ENCODE measurements at regions not wholly inside any gene's neighbourhood (a gene's known extent, or its start where the extent isn't known, plus 50 kb on each side); places are given as distances from the start of the nearest gene placed in this dataset.
"Not testable (repeated sequence)": the region's sequence is repeated elsewhere in the genome, so short reads cannot be mapped to it uniquely, and the experiment has no call there.

DNA sequence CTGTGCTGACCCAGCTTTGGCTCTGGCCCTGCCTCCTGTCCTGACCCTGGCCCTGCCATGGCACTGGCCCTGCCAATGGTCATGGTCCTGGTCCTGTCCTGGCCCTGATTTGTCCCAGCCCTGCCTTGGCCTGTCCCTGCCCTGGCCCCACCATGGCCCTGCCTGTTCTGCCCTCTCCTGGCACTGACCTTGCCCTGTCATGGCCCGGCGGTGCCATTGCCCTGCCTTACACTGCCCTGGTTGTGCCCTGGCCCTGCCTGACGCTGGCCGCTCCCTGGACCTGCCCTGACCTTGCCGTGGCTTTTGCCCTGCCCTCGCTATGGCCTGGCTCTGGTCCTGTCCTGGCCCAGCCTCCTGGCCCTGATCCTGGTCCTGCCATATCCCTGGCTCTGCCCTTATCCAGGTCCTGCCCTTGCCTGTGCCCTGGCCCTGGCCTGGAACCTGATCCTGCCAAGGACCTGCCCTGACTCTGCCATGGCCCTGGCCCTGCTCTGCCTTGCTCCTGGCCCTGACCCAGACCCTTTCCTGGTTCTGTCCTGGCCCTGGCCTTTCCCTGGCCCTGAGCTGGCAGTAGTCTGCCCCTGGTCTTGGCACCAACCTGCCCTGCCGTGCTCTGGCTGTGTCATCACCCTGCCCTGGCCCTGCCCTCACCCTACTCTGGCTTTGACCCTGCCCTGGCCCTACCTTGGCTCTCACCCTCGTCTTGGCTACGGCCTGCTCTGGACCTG is 225.5 kb downstream of the LIPI start:
- not testable (repeated sequence) for H3K27me3 Mint-ChIP-seq (ENCODE audit: low read depth); H3K4me1 Mint-ChIP-seq; H3K27ac Mint-ChIP-seq; H3K4me3 Mint-ChIP-seq; H3K36me3 Mint-ChIP-seq (ENCODE audit: low read depth)
- H3K9me3 Mint-ChIP-seq: peaks cover 22% of the 10 kb centered on the region

DNA sequence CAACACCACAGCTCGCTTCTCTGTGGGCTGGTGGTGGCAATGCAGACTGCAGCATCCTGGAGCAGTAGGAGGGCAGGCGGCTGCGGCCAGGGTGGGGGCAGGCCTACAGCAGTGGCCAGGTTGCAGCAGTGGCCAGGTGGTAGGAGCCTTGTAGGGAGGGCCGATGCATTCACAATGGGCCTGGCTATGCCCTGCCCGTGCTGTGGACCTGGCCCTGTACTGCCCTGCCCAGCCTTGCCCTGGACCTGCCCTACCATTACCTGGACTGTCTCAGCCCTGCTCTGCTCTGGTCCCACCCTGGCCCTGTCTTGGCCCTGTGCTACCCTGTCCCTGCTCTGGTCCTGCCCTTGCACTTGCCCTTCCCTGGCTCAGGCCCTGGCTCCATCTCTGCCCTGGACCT is 226.0 kb downstream of the LIPI start:
- peaks cover 22% of the 10 kb centered on the region for H3K9me3 Mint-ChIP-seq
- not testable (repeated sequence) for H3K4me1 Mint-ChIP-seq; H3K36me3 Mint-ChIP-seq (ENCODE audit: low read depth); H3K27ac Mint-ChIP-seq; H3K4me3 Mint-ChIP-seq; H3K27me3 Mint-ChIP-seq (ENCODE audit: low read depth)

DNA sequence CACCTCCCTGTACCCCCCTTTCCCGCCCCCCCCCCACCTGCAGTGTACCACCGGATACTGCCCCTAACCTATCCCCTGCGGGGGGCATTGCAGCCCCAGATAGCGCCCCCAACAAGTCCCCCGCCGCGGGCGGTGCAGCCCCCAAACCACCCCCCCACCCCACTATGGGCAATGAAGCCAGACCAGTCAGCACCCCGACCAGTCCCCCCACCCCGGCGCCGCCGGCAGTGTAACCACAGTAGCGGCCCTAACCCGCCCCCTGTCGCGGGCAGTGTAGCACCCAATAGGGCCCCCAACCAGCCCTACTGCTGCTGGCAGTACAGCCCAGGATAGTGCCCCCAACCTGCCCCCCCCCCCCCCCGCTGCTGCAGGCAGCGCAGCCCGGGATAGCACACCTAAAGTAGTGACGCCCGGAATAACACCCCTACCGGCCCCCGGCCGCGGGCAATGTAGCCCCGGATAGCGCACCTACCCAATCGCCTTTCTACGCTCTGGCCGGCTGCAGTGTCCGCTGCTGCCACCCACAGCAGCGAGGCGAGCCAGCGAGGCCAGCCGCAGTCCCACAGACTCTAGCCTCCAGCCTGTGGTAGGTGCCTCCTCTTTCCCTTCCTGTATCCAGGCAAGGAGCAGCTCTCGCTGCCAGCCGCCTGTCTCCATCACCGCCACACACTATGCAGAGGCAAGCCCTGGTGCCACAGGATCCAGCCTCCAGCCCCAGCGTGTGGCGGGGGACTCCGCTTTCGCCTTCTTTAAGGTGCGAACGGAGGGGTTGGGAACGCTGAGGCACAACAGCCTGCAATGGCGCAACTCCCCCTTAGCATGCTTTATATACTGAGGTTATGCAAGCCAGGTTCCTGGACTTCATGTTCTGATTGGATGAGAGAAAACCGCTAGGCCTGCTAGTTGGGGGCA is 229.3 kb downstream of the LIPI start:
- H3K9me3 Mint-ChIP-seq: peaks cover 16% of the 10 kb centered on the region
- H3K4me3 Mint-ChIP-seq; H3K36me3 Mint-ChIP-seq (ENCODE audit: low read depth); H3K27me3 Mint-ChIP-seq (ENCODE audit: low read depth); H3K27ac Mint-ChIP-seq; H3K4me1 Mint-ChIP-seq: not testable (repeated sequence)

DNA sequence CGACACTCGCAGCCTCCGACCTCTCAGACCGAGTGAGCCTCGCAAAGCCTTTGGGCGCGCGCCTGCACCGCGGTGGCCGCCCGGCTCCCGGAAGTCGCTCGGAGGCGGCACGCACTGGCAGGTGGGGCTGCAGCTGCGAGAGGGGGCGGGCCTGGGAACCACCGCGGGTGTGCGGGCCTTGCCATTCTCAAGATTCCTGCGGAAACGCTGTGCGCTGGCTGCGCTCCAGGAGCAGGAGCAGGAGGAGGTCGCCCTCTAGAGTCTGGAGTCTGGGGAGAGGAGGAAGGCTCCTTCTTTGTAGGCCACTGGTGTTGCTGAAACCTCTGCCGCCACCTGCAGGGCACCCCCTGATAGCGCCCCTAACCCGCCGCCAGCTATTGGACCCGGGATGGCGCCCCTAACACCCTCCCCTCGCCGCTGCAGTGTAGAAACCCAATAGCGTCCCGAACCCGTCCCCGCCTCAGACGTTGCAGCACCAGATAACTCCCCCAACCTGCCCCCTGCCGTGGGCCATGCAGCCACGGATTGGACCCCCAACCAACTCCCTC is 230.6 kb downstream of the LIPI start:
- not testable (repeated sequence) for H3K4me3 Mint-ChIP-seq; H3K4me1 Mint-ChIP-seq; H3K27ac Mint-ChIP-seq; H3K36me3 Mint-ChIP-seq (ENCODE audit: low read depth); H3K27me3 Mint-ChIP-seq (ENCODE audit: low read depth)
- peaks cover 11% of the 10 kb centered on the region for H3K9me3 Mint-ChIP-seq

DNA sequence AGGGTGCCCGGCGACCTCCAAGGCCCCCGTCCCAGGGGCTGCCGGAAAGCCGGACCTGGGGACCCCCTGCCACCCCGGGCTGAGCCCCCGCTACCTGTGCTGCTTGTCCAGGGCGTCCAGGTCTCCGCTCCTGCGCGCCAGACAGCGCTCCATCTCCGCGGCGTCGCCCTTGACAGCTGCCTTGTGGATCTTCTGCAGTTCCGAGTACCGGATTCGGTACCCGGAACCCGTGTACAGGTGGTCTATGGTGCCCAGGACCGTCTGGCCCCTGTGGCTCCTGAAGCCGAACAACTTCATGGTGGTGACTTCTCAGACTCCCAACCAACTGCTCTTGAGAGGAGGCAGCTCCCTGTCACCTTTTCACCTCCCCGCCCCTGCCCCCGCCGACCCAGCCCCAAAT is 231.1 kb downstream of the LIPI start:
- peaks cover 13% of the 10 kb centered on the region for H3K9me3 Mint-ChIP-seq
- H3K27me3 Mint-ChIP-seq (ENCODE audit: low read depth); H3K4me3 Mint-ChIP-seq; H3K27ac Mint-ChIP-seq; H3K36me3 Mint-ChIP-seq (ENCODE audit: low read depth); H3K4me1 Mint-ChIP-seq: not testable (repeated sequence)

DNA sequence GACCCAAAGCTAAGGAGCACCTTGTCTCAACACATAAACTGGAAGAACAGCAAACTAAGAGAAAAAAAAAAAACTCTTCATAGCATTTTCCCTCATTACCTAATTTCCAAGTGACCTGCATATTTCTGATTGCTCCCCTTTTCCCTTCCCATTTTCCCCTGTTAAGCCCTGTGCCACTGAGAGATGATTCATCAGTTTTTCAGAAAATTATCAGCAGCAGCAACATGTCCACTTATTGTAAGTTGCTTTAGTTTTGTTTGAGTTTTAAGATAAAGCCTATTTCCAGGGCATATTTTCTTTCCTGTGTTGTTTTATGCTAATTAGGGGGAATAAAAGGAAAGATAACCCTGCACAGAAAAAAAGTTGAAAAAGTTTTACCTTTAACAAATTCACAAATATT is 236.2 kb downstream of the LIPI start:
- not testable (repeated sequence) for H3K4me1 Mint-ChIP-seq; H3K9me3 Mint-ChIP-seq; H3K27me3 Mint-ChIP-seq (ENCODE audit: low read depth); H3K4me3 Mint-ChIP-seq; H3K36me3 Mint-ChIP-seq (ENCODE audit: low read depth); H3K27ac Mint-ChIP-seq

DNA sequence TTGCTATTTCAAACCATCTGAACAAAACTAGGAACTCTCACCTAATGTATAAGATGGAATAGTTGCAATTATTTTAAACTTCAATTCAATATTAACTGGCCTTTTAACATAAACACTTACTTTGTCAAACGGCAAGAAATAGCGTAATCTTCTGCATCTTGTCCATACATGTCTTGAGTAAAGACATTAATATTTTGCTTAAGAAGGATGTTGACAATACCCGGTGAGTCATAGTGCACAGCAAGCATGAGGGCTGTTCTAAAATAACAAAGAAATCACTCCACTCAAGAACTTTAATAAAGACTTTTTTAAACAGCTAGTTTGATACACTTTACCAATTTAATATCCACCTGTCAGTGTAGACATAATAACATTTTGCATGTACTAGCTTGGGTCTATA is 240.9 kb downstream of the LIPI start:
- H3K27ac Mint-ChIP-seq; H3K36me3 Mint-ChIP-seq (ENCODE audit: low read depth); H3K4me3 Mint-ChIP-seq; H3K27me3 Mint-ChIP-seq (ENCODE audit: low read depth); H3K4me1 Mint-ChIP-seq: not testable (repeated sequence)
- peaks cover 12% of the 10 kb centered on the region for H3K9me3 Mint-ChIP-seq

DNA sequence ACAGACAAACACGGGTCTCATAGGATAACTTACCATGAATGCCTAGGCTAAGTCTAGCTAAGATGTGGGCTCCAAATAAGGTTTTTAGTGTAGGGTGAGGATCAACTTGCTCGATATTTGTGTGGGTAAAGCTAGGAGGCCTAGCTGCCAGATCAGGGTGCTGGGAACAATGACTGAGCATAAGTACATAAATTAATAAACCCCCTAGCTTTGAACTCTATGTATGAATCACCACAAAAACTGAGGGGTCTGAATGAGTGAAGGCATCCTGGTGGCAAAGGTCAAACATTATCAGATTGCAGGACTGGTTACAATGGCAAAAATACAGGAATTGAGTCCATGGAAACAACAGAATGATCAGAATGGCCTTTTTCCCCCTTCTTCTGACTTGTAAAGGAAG is 241.8 kb downstream of the LIPI start:
- not testable (repeated sequence) for H3K4me3 Mint-ChIP-seq; H3K4me1 Mint-ChIP-seq; H3K9me3 Mint-ChIP-seq; H3K27me3 Mint-ChIP-seq (ENCODE audit: low read depth); H3K36me3 Mint-ChIP-seq (ENCODE audit: low read depth); H3K27ac Mint-ChIP-seq

DNA sequence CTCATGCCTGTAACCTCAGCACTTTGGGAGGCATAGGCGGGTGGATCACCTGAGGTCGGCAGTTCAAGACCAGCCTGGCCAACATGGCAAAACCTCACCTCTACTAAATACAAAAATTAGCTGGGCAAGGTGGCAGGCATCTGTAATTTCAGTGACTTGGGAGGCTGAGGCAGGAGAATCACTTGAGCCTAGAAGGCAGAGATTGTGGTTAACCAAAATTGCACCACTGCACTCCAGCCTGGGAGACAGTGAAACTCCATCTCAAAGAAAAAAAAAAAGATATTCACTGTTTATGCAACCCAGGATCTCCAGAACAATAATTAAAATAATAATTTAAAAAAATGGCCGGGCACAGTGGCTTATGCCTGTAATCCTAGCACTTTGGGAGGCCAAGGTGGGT is 247.5 kb downstream of the LIPI start:
- peaks cover 12% of the 10 kb centered on the region for H3K9me3 Mint-ChIP-seq
- not testable (repeated sequence) for H3K36me3 Mint-ChIP-seq (ENCODE audit: low read depth); H3K27ac Mint-ChIP-seq; H3K4me3 Mint-ChIP-seq; H3K27me3 Mint-ChIP-seq (ENCODE audit: low read depth); H3K4me1 Mint-ChIP-seq

DNA sequence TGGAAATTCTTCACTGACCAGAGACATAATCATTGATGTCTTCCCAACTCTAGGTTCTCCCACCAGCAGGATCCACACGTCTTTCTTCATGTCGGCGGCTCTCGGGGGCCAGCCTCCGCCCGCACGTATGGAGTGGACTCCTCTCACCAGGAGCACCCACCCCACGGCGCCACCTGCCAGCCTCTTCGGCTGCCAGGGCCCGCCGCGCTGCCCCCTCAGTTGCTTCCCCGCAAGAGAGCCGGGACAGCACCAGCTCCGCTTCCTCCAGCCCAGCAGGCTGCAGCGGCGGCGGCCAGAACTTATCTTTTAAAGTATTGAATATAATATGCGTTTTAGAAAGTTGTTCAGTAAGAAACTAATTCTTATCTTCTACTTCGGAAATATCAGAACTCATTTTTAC is 273.5 kb downstream of the LIPI start:
- TF ChIP-seq, protein P1, sequence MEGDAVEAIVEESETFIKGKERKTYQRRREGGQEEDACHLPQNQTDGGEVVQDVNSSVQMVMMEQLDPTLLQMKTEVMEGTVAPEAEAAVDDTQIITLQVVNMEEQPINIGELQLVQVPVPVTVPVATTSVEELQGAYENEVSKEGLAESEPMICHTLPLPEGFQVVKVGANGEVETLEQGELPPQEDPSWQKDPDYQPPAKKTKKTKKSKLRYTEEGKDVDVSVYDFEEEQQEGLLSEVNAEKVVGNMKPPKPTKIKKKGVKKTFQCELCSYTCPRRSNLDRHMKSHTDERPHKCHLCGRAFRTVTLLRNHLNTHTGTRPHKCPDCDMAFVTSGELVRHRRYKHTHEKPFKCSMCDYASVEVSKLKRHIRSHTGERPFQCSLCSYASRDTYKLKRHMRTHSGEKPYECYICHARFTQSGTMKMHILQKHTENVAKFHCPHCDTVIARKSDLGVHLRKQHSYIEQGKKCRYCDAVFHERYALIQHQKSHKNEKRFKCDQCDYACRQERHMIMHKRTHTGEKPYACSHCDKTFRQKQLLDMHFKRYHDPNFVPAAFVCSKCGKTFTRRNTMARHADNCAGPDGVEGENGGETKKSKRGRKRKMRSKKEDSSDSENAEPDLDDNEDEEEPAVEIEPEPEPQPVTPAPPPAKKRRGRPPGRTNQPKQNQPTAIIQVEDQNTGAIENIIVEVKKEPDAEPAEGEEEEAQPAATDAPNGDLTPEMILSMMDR (IDR thresholded peaks at IDR 0.05; ENCODE audit: unreplicated experiment in 3 of 3): no peak
- Mint-ChIP-seq H3K4me3 (no peak overlapping the region), H3K36me3 (ENCODE audit: low read depth) (no peaks in the 10 kb centered on the region), H3K9me3 (peaks cover 18% of the 10 kb centered on the region), H3K27me3 (ENCODE audit: low read depth) (no peaks in the 10 kb centered on the region), H3K4me1 (no peaks in the 10 kb centered on the region), H3K27ac (no peak overlapping the region)

DNA sequence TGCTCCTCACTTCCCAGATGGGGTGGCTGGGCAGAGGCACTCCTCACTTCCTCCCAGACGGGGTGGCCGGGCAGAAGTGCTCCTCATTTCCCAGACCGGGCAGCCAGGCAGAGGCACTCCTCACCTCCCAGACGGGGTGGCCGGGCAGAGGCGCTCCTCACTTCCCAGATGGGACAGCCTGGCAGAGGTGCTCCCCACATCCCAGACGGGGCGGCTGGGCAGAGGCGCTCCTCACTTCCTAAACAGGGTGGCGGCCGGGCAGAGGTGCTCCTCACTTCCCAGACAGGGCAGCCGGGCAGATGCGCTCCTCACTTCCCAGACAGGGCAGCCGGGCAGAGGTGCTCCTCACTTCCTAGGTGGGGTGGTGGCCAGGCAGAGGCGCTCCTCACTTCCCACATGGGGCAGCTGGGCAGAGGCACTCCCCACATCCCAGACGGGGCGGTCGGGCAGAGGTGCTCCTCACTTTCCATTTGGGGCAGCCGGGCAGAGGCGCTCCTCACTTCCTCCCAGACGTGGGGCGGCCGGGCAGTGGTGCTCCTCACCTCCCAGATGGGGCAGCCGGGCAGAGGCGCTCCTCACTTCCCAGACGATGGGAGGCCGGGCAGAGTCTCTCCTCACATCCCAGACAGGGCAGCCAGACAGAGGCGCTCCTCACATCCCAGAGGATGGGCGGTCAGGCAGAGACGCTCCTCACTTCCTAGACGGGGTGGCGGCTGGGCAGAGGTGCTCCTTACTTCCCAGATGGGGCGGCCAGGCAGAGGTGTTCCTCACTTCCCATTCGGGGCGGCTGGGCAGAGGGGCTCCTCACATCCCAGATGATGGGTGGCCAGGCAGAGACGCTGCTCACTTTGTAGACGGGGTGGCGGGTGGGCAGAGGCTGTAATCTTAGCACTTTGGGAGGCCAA is 274.5 kb downstream of the LIPI start:
- H3K9me3 Mint-ChIP-seq: peaks cover 18% of the 10 kb centered on the region
- H3K36me3 Mint-ChIP-seq (ENCODE audit: low read depth); H3K4me3 Mint-ChIP-seq; H3K27me3 Mint-ChIP-seq (ENCODE audit: low read depth); H3K4me1 Mint-ChIP-seq; H3K27ac Mint-ChIP-seq: not testable (repeated sequence)

DNA sequence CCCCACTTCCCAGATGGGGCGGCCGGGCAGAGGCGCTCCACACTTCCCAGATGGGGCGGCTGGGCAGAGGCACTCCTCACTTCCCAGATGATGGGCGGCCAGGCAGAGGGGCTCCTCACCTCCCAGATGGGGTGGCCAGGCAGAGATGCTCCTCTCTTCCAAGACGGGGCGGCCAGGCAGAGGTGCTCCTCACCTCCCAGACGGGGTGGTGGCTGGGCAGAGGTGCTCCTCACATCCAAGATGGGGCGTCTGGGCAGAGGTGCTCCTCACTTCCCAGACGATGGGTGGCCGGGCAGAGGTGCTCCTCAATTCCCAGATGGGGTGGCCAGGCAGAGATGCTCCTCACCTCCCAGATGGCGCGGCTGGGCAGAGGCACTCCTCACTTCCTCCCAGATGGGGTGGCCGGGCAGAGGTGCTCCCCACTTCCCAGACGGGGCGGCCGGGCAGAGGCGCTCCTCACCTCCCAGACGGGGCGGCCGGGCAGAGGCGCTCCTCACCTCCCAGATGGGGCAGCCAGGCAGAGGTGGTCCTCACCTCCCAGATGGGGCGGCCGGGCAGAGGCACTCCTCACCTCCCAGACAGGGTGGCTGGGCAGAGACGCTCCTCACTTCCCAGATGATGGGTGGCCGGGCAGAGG is 275.2 kb downstream of the LIPI start:
- not testable (repeated sequence) for H3K4me3 Mint-ChIP-seq; H3K36me3 Mint-ChIP-seq (ENCODE audit: low read depth); H3K4me1 Mint-ChIP-seq; H3K27ac Mint-ChIP-seq; H3K27me3 Mint-ChIP-seq (ENCODE audit: low read depth)
- H3K9me3 Mint-ChIP-seq: peaks cover 21% of the 10 kb centered on the region

DNA sequence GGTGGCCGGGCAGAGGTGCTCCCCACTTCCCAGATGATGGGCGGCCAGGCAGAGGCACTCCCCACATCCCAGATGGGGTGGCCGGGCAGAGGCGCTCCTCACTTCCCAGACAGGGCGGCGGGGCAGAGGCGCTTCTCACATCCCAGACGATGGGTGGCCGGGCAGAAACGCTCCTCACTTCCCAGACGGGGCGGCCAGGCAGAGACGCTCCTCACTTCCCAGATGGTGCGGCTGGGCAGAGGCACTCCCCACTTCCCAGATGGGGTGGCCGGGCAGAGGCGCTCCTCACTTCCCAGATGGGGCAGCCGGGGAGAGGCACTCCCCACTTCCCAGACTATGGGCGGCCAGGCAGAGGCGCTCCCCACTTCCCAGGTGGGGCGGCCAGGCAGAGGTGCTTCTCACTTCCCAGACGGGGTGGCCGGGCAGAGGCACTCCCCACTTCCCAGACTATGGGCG is 275.8 kb downstream of the LIPI start:
- H3K4me3 Mint-ChIP-seq; H3K27me3 Mint-ChIP-seq (ENCODE audit: low read depth); H3K27ac Mint-ChIP-seq; H3K4me1 Mint-ChIP-seq; H3K36me3 Mint-ChIP-seq (ENCODE audit: low read depth): not testable (repeated sequence)
- peaks cover 21% of the 10 kb centered on the region for H3K9me3 Mint-ChIP-seq

Measured in nephron (organoid).